Activated CD8-positive, alpha-beta memory T cell treated with anti-CD3 and anti-CD28 coated beads, Interleukin-2, amount 50 U/mL, for 24 hours (primary cell): ENCODE measurements at regions not wholly inside any gene's neighbourhood (a gene's known extent, or its start where the extent isn't known, plus 50 kb on each side); places are given as distances from the start of the nearest gene placed in this dataset.
"Not testable (repeated sequence)": the region's sequence is repeated elsewhere in the genome, so short reads cannot be mapped to it uniquely, and the experiment has no call there.

Source experiments
- DNase-seq: peaks from one replicate; pipeline ENCODE4 v3.0.0-alpha.2; 2020; ENCODE audit errors: extremely low read depth

DNA sequence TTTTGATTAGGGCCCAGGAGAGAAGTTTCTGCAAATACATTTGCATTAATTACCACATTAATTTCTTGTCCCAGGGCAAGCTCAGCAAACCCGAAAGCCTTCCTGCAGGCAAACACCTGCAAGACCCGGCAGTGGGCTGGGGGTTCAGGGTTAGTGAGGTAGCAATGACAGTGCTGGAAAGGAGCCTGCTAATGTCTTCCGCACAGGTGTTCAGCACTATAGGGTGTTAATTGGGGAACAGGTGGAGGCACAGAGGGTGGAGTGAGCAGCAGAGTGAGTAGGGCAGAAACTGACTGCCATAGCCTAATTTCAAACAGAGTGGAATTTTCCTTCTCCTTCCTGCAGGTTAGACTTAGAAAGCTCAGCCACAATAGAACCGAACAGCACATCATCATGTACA lies 50.9 kb upstream of the UBASH3B start:
- DNase-seq: no peak

- DNase-seq: no peak
Measured at GRCh38 chr11:122601141-122602125, 54.1 kb upstream of the UBASH3B start.

GRCh38 chr11:122600290-122600689 lies 55.2 kb upstream of the UBASH3B start:
- DNase-seq: no peak

- no peak for DNase-seq
Measured at GRCh38 chr11:122599434-122599833, 56.1 kb upstream of the UBASH3B start.

- DNase-seq: no peak
Measured at GRCh38 chr11:122598971-122599370, 56.6 kb upstream of the UBASH3B start.

DNA sequence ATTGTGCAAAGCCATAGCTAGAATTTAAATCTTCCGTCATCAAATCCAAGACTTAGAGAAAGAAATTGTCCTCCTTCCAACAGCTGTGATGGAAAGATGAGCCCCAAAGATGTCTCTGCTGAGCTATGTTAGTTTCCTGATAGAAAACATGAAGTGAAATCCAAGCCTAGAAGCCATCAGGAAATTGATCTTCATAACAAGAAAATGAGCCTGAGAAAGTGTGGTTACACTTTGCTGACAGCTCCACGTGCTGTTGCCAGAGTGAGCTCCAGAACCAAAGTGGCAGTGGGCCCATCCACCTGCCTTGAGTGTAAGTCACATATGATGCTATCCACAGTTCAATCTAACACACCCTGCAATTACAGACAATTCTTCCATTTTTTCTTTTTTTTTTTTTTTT lies 58.0 kb upstream of the UBASH3B start:
- DNase-seq: no peak

DNA sequence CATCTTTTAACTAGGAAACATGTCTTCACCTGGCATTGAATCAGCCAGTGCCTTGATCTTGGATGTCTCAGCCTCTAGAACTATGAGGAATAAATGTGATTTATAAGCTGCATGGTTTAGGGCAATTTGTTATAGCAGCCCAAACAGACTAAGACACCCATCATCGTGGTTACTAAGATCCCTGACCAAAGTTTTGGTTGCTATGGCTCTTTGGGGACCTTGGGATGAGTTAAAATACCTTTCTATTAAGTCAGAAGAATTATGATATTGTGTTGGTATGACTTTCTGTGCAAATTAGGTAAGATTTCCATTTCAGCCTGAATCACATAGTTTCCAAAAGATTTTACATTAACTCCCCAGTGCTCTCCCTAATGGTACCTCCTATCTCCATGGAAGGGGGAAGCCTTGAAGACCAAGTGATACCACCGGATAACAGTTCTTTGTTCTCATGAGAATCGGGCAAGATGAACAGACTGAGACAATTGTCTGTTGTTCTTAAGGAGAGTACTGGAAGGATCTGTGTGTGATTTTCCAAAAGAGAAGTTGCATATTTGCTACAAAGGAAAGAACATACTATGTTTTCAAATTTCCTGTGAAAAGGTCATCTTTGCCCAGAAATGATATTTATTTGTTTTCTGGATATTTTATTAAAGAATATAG lies 60.4 kb upstream of the UBASH3B start:
- no peak for DNase-seq

DNA sequence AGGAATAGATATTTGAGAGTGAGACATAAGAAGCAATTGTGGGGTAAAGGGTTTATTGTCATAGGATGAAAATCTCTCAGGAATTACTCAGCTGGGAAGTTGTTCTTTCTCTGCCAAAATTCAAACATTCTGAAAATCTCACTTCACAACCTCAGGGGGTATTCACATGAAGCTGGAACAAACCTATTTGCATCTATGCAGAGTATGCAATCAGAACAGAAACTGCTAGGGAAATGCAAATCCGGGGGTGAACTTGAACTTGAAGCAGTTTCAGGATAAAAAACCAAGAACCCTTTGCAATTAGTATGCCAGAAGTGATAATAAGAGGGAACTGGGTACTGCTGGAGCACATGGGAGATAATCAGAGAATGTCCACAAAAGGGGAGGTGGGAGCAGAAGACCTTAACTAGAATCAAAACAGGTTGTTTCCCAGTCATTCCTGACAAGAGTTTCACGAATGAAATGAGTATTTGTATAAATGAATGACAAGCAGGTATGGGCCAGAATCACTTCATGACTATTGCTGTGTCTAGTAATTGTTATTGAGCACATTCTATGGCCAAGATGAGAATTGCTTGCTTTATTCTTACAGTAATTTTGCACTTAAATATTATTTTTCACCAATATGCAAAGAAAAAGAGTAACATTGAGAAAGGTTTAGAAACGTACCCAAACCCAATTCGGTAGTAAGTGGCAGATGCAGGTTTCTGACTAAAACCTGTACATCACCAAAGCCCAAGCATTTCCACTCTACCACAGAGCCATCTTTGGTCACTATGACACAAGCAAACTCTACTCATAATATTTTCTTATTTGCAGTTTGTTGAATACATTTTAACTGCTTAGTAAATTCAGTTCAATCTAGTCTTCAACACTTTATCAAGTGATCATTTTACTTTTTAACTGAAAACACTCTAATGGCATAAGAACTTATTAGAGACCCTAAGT lies 61.8 kb upstream of the UBASH3B start:
- no peak for DNase-seq

- no peak for DNase-seq
Measured at GRCh38 chr11:122592641-122593040, 62.9 kb upstream of the UBASH3B start.

- DNase-seq: no peak
Measured at GRCh38 chr11:122584670-122585069, 70.9 kb upstream of the UBASH3B start.

- DNase-seq: not testable (repeated sequence)
Measured at GRCh38 chr11:122580071-122580470, 75.5 kb upstream of the UBASH3B start.

DNA sequence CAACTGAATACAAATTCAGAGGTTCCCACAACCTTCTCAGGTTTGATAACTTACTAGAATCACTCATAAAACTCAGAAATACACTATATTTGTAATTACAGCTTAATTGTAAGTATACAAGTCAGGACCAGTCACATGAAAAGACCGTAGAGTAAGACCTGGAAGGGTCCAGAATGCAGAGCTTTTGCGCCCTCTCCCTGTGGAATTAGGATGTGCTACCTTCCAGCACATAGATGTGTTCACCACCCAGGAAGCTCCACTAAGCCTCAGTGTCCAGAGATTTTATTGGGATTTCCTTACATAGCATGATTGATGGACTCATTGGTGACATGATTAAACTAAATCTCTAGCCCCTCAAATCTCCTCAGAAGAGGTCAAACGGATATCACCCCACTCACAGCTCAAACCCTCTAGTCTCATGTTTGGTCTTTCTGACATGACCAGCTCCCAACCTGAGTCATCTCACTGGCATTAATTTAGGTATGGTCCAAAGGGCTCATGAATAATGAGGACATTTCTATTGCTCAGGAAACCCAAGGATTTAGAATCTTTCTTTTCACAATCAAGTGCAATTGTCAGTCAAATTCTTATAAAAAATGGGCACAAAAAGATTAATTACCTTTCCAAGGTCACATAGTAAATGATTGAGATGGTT lies 77.2 kb upstream of the UBASH3B start:
- no peak for DNase-seq

- no peak for DNase-seq
Measured at GRCh38 chr11:122572592-122572991, 82.9 kb upstream of the UBASH3B start.

DNA sequence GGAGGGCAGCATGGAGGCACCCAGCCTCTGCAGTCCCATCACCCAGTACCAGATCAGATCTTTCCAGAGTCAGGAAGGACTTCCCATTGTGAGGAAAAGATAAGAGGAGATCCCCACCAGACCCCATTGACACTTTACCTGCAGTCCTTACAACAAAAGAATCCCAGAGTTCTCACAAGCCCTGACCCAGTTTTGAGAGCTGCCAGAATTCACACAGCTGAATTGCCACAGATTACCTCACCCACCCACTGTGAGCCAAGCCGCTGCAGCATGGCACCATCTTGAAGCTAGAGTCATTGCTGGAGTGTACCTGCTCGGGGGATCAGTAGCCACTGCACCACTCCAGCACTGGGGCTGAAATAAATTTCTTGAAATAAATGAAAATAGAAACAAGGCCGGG lies 91.8 kb upstream of the UBASH3B start:
- no peak for DNase-seq

GRCh38 chr11:122559734-122560382 lies 95.7 kb upstream of the UBASH3B start:
- no peak for DNase-seq

DNA sequence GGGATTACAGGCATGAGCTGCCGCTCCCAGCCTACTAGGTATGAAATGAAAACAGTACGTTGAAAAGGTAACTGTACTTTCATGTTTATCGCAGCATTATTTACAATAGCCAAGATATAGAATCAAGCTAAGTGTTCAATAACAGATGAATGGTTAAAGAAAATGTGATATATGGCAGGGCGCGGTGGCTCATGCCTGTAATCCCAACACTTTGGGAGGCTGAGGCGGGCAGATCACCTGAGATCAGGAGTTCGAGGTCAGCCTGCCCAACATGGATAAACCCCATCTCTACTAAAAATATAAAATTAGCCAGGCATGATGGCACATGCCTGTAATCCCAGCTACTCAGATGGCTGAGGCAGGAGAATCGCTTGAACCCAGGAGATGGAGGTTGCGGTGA lies 96.3 kb upstream of the UBASH3B start:
- DNase-seq: not testable (repeated sequence)

DNA sequence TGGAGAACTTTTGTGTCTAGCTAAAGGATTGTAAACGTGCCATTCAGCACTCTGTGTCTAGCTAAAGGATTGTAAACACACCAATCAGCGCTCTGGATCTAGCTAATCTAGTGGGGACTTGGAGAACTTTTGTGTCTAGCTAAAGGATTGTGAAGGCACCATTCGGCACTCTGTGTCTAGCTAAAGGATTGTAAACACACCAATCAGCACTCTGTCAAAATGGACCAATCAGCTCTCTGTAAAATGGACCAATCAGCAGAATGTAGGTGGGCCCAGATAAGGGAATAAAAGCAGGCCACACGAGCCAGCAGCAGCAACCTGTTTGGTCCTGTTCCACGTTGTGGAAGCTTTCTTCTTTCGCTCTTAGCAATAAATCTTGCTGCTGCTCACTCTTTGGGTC lies 98.4 kb upstream of the UBASH3B start:
- DNase-seq: not testable (repeated sequence)

GRCh38 chr11:122556605-122557004 lies 98.9 kb upstream of the UBASH3B start:
- no peak for DNase-seq

GRCh38 chr11:122538060-122538459 lies 117.5 kb upstream of the UBASH3B start:
- no peak for DNase-seq

- no peak for DNase-seq
Measured at GRCh38 chr11:122524898-122525297, 130.6 kb upstream of the UBASH3B start.
